A549 (cell line): ENCODE measurements at regions not wholly inside any gene's neighbourhood (a gene's known extent, or its start where the extent isn't known, plus 50 kb on each side); places are given as distances from the start of the nearest gene placed in this dataset.

Experiments
- E2F6 ChIP-seq: IDR thresholded peaks from 2 replicates; pipeline ENCODE4 v1.6.1; 2012; ENCODE audit warnings: low read depth, borderline replicate concordance
- POLR2A ChIP-seq: IDR thresholded peaks from 2 replicates; pipeline ENCODE4 v1.6.1; 2012; ENCODE audit warnings: mild to moderate bottlenecking, low read length

GRCh38 chr12:19763488-19763887, 324.2 kb downstream of the AEBP2 start:
- TF ChIP-seq POLR2A: no peak
- no peak for TF ChIP-seq E2F6
